Glomerular visceral epithelial cell (primary cell): ENCODE measurements at regions not wholly inside any gene's neighbourhood (a gene's known extent, or its start where the extent isn't known, plus 50 kb on each side); places are given as distances from the start of the nearest gene placed in this dataset.
"Not testable (repeated sequence)": the region's sequence is repeated elsewhere in the genome, so short reads cannot be mapped to it uniquely, and the experiment has no call there.

Source experiments
- DNase-seq: peaks from one replicate; pipeline ENCODE4 v3.0.0-alpha.2; 2016; ENCODE audit errors: extremely low spot score

DNA sequence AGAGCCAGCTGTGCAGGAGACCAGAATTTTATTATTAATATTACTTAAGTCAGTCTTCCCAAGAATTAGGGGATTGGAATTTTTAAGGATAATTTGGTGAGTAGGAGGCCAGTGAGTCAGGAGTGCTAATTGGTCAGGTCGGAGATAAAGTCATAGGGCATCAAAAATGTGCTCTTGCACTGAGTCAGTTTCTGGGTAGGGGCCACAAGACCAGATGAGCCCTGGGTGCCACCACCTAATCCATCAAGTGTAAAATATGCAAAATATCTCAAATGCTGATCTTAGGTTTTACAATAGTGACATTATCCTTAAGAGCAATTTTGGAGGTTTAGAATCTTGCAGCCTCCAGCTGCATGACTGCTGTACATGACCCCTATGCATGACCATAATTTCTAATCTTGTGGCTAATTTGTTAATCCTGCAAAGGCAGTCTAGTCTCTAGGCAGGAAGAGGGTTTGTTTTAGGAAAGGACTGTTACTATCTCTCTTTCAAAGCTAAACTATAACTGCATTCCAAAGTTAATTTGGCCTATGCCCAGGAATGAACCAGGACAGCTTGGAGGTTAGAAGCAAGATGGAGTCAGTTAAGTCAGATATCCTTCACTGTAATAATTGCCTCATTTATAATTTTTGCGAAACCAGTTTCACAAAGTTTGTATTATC is 215.9 kb downstream of the RNF152 start:
- DNase-seq: no peak

- no peak for DNase-seq
These were observed 223.5 kb downstream of the RNF152 start for GRCh38 chr18:61669320-61669719.

- no peak for DNase-seq
These were observed 225.8 kb downstream of the RNF152 start for GRCh38 chr18:61666876-61667590.

GRCh38 chr18:61664419-61665084 is 228.3 kb downstream of the RNF152 start:
- no peak for DNase-seq

DNA sequence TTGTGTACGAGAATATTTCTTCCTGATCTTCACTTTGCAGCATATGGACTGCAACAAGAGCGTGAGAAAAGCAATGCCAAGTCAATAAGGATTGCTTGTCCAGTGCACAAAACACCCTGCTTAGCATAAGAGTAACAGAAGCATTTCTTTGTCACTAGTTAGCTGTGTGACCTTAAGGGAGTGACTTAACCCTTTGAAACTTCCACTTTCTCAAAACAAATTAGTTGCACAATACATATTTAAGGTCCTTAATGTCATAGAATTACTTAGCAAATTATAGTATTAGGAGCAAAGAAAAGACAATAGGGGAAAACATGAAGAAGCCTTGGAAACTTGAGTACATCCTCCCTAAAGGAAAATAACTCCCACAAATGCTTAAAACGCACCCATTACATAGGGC is 230.1 kb downstream of the RNF152 start:
- DNase-seq: no peak

- DNase-seq: no peak
These were observed 234.4 kb downstream of the RNF152 start for GRCh38 chr18:61658431-61658830.

DNA sequence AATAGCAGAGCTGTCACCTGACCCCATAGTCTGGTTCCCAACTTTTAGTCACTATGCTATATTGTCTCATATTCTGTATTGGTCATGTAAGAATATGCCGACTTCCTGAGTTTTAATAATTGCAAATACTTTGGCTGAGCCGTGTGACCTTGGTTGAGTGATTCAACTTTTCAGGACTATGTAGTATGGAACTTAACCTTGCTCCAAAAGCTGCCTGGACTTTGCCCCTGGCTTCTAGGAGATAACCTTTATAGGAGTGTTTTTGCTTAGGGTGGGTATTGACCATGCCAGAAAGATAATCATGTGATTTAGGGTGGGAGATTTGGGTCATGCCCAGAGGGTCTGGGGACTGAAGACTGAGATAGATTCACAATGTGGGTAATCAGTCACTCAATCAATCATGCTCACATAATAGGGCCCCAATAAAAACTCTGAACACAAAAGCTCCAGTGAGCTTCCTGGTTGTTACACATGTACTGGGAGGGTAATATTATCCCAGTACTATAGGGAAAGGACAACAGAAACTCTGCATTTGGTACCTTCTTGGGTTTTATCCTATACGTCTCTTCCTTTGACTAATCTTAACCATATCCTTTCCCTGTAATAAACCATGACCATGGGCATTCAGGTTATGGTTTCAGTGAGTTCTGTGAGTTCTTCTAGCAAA is 235.6 kb downstream of the RNF152 start:
- no peak for DNase-seq

DNA sequence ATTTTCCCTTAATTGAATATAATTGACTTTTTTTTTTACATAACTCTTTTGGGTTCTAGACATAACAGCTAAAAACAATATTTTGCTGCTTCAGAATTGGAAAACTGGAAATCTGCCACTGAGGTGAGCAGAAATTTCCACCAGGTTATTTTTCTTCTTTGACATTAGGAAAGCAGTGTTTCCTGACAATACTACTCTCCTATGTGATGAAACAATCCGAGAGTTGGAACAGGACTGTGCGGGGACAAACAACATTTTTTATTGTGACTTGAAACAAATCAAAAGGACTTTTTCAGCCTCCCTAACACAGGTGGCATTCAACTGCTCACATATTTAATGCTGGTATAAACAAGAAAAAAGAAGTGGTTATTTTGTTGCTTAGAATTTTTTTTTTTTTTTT is 237.2 kb downstream of the RNF152 start:
- no peak for DNase-seq

DNA sequence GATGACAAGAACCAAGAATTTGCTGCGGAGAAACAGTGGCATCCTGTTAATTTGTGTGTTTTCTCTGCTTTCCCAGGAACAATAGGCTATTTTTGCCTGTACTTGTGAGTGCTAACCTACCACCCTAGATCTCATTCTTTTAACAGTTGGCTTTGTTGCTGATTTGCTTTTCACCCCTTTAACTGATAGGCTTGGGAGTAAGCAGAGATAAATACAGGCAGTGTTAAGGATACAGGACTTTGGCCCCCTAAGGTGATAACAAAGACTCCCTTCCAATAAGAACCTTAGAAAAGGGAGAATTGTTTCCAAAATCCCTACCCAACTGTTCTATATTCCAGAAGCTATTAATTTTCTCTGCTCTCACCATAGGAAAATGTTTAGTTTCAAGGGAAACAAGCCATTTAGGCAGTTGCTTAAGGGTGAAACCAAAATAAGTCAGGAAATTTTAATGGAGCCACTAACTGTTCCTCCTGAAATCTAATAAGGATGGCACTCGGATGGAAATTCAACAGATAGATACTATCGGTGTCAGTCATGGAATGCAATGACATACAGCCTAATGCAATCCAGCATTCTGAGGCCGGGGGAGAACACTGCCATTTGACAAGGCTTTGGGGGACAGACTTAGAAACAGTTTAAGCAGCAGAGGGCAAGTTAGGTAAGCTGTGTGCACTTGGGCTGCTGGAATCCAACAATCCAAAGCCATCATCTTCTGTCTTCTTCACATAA is 238.8 kb downstream of the RNF152 start:
- DNase-seq: no peak

- no peak for DNase-seq
These were observed 240.9 kb downstream of the RNF152 start for GRCh38 chr18:61651880-61652268.

DNA sequence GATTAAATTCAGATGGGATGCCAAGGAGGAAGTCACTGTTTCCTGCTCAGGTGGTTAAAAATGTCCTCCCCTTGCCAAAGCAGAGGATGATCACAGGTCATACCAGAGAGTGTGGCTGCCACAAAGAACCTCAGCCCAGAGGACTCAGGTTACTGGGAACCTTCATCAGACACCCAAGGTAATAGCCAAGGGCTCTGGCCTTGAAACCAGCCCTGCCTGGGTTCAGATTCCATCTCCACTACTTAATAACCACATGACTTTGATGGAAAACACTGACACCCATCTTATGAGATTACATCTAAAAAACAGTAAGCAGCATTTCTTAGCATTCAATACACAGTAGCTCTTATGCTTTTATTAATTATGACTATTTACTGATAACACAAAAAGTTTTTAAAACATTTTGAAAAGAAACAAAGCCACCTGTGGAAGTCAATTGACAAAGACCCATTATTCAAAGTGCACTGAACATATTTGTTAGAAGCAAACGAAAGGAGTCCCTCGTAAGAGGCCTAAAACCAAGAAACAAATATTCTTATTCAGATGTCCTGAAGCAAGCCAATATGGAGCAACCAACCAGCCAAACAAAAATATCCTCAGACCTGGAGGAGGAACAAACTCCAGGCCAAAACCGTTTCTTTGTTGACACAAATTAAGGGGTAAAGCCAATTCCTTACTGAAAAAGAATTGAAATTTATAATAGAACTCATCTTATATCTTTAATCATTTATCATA is 241.5 kb downstream of the RNF152 start:
- DNase-seq: no peak

DNA sequence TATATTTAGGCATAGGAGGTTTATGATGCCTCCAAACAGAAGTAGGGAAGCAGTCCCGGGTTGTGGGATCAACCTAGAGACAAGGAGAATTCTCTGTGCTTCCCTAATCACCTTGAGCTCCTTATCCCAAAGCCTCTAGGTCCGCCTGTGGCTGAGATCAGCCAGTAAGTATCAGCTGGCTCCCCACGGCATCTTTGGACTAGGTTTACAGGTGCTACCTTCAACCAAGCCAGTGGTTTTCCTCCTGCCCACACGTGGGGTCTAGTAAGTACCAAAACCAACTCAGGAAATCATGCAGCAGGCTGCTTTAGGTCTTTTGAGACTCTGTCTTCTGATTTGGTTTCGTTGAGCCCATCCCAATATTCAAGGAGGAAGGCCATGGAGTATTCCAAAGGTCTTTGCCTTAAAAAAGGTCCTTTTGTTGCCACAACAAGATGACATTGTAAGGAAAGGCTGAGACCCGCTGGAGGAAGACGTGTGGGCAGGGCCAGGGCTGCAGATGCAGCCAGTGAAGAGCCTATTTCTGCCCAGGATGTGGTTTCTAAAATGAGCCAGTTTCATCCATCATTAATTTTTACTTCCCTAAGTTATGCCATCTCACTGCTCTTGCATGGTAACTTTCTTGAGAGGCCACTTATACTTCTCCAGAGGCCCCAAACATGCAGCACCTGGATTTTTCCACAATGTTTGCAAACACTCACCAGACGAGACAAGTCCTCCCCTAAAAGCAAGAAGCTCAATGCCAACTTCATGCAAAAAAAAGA is 248.7 kb downstream of the RNF152 start:
- DNase-seq: no peak

DNA sequence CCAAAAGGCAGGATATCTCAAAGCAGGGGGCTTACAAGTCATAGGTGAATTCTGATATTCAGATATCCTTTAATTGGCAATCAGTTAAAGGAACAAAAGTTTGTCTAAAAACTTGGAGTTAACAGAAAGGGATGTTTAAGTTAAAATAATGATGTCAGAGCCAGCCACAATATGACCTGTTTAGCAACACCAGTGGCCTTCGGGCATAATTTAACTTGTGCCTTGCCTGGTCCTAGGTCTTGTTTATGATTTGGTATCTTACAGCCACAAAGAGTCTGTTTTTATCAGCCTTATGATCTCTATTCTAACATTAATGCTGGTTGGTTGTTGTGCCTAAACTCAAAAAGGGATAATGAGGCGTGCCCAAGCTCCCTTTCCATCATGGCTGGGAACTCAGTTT is 252.9 kb downstream of the RNF152 start:
- no peak for DNase-seq

DNA sequence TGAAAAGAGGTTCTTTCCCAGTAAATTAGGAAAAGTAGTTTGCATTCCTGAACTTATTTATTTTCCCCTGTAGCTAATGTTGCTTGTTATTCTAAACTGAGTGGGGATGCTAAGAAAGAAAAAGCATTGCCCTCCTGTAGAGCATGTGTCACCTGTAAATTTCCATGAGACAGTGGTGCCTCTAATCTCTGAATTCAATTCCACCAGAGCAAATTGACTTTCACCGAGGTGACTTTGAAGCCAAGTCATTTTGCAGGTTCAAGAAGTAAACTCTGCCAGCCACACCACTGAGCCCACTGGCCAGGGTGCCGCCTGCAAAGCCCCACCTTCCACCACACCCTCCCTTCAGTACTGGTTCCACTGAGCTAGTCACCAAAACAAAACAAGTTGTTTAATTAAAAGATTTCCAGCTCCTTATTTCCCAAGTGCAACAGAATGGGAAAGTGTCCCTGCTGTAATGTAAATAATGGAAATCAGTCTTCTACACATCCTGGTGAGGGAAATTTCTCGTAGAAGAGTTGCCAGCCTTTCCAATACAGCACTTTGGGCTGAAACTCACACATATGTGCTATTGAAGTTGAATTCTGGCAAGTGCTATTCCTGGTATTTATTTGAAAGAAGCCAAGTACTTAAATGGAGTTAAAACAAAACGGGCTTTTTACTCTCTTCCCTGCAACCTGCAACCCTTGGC is 254.8 kb downstream of the RNF152 start:
- DNase-seq: no peak

DNA sequence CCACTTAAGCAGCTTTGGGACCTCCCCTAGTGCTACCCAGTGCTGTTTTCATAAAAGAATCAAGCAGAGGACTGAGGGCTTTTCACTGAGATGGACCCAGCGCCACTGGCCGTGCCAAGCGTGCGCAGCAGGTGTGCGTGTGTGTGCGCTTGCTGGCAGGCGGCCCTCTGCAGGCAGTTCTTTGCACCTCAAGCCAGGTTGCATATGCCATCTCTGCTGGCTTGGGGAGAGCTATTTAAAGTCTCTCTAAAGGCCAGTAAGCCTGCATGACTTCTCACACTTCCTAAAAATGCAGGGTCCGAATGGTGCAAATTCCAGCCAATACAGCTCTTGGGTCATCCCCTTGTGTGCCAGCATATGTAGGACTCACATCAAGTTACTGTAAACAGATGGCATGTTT is 255.5 kb downstream of the RNF152 start:
- DNase-seq: no peak

- DNase-seq: peak; percentile 23
These were observed 256.8 kb downstream of the RNF152 start for GRCh38 chr18:61635901-61636528.

DNA sequence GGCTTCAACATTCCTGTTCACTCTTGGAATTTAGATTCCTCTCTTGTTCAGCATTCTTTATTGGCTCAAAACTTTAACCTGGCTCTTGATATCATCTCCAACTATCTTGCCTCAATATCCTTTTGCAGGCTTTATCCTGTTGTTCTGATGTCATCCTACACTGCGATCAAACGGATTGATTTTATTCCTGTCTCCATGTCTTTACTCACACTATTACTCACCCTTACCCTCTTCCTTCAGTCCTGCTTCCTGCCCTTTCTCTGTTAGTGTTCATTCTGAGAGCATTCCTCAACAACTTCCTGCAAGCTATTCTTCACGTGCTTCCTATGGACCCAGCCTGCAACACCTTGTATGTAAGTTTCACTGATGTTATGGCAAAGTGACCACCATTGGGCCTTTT is 264.7 kb downstream of the RNF152 start:
- DNase-seq: no peak

- not testable (repeated sequence) for DNase-seq
These were observed 268.2 kb downstream of the RNF152 start for GRCh38 chr18:61624631-61625030.

GRCh38 chr18:61619783-61620182 is 273.0 kb downstream of the RNF152 start:
- no peak for DNase-seq
